ENCODE measurements at regions not wholly inside any gene's neighbourhood (a gene's known extent, or its start where the extent isn't known, plus 50 kb on each side); places are given as distances from the start of the nearest gene placed in this dataset.

DNA sequence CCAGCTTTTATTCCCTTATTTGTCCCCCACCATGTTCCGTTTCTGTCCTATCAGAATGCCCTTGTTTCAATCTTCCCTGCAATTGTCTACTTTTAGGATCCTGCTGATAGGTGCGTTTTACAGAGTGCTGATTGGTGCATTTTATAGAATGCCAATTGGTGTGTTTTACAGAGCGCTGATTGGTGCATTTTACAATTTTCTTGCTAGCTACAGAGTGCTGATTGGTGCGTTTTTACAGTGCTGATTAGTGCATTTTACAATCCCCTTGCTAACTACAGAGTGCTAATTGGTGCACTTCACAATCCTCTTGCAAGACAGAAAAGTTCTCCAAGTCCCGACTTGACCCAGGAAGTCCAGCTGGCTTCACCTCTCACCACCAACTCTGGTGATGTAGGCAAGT lies 161.6 kb upstream of the CDYL start:
- TF ChIP-seq TAF1 (IDR thresholded peaks at IDR 0.05; ENCODE audit: low read depth) = no peak
- TF ChIP-seq, protein P1, sequence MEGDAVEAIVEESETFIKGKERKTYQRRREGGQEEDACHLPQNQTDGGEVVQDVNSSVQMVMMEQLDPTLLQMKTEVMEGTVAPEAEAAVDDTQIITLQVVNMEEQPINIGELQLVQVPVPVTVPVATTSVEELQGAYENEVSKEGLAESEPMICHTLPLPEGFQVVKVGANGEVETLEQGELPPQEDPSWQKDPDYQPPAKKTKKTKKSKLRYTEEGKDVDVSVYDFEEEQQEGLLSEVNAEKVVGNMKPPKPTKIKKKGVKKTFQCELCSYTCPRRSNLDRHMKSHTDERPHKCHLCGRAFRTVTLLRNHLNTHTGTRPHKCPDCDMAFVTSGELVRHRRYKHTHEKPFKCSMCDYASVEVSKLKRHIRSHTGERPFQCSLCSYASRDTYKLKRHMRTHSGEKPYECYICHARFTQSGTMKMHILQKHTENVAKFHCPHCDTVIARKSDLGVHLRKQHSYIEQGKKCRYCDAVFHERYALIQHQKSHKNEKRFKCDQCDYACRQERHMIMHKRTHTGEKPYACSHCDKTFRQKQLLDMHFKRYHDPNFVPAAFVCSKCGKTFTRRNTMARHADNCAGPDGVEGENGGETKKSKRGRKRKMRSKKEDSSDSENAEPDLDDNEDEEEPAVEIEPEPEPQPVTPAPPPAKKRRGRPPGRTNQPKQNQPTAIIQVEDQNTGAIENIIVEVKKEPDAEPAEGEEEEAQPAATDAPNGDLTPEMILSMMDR (IDR thresholded peaks at IDR 0.05; ENCODE audit: poor library complexity, severe bottlenecking) = no peak
- no peak for TF ChIP-seq POLR2AphosphoS5 (IDR thresholded peaks at IDR 0.05)
- no peak for TF ChIP-seq EP300 (conservative IDR thresholded peaks at IDR 0.05; ENCODE audit: poor library complexity, severe bottlenecking)
